ENCODE measurements at regions not wholly inside any gene's neighbourhood (a gene's known extent, or its start where the extent isn't known, plus 50 kb on each side); places are given as distances from the start of the nearest gene placed in this dataset.

- POLR2A ChIA-PET (ENCODE audit: low non-redundant PET), result no interaction called here
- CTCF ChIA-PET, result no interaction called here
- no peak for DNase-seq (ENCODE audit: low spot score)
- H3K27ac ChIP-seq (ENCODE audit: low read depth, low read length, poor library complexity, severe bottlenecking), result no peak overlapping the region
- no peaks in the 10 kb centered on the region for H3K36me3 ChIP-seq (ENCODE audit: insufficient read depth, low read length, poor library complexity, severe bottlenecking)
- H3K27me3 ChIP-seq (replicated peaks; ENCODE audit: insufficient read depth, low read depth, low read length, poor library complexity), result no peaks in the 10 kb centered on the region
- no TSS peak for BruUV-seq (replicated peaks)
- no peaks in the 10 kb centered on the region for H3K9me3 ChIP-seq (ENCODE audit: low read depth, low read length, poor library complexity, severe bottlenecking)
- no peaks in the 10 kb centered on the region for H3K4me1 ChIP-seq (ENCODE audit: insufficient read depth, low read length, poor library complexity, severe bottlenecking)
- no peak overlapping the region for H3K4me3 ChIP-seq (ENCODE audit: low read depth, low read length, poor library complexity, severe bottlenecking)
- intact Hi-C loops (cut with micrococcal nuclease; ENCODE audit: unreplicated experiment), result no loop called here
- TF ChIP-seq, protein P1, sequence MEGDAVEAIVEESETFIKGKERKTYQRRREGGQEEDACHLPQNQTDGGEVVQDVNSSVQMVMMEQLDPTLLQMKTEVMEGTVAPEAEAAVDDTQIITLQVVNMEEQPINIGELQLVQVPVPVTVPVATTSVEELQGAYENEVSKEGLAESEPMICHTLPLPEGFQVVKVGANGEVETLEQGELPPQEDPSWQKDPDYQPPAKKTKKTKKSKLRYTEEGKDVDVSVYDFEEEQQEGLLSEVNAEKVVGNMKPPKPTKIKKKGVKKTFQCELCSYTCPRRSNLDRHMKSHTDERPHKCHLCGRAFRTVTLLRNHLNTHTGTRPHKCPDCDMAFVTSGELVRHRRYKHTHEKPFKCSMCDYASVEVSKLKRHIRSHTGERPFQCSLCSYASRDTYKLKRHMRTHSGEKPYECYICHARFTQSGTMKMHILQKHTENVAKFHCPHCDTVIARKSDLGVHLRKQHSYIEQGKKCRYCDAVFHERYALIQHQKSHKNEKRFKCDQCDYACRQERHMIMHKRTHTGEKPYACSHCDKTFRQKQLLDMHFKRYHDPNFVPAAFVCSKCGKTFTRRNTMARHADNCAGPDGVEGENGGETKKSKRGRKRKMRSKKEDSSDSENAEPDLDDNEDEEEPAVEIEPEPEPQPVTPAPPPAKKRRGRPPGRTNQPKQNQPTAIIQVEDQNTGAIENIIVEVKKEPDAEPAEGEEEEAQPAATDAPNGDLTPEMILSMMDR (conservative IDR thresholded peaks at IDR 0.05; ENCODE audit: low read depth, low read length), result no peak
- TF ChIP-seq EZH2 (IDR thresholded peaks at IDR 0.05; ENCODE audit: borderline replicate concordance, low read depth, low read length, poor library complexity, severe bottlenecking), result no peak
Measured at GRCh38 chr6:139862311-139862710, 487.9 kb upstream of the CITED2 start.

DNA sequence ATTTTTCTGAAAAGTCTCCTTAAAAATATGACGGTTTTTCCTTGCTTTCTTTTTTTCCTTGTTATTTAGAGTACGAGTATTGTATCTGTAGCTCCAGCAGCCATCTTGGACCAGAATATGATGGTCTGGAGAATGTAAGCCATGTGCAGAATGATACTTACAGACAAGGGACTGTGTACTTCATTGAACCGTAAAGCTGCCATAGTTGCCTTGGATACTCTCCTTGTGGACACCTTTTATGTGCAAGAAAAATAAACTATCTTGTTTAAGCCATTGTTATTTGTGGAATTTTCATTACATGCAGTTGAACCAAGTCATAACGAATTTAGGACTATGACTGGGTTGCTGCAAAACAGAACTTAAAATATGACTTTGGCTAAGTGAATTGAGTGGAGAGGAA is 485.8 kb upstream of the CITED2 start:
- Histone ChIP-seq H3K27me3 (replicated peaks; ENCODE audit: insufficient read depth, low read depth, low read length, poor library complexity) (no peaks in the 10 kb centered on the region), H3K4me1 (ENCODE audit: insufficient read depth, low read length, poor library complexity, severe bottlenecking) (no peaks in the 10 kb centered on the region), H3K36me3 (ENCODE audit: insufficient read depth, low read length, poor library complexity, severe bottlenecking) (no peaks in the 10 kb centered on the region), H3K27ac (ENCODE audit: low read depth, low read length, poor library complexity, severe bottlenecking) (no peak overlapping the region), H3K9me3 (ENCODE audit: low read depth, low read length, poor library complexity, severe bottlenecking) (no peaks in the 10 kb centered on the region), H3K4me3 (ENCODE audit: low read depth, low read length, poor library complexity, severe bottlenecking) (no peak overlapping the region)
- intact Hi-C loops (cut with micrococcal nuclease; ENCODE audit: unreplicated experiment), result no loop called here
- BruUV-seq (replicated peaks), result no TSS peak
- ChIA-PET POLR2A (ENCODE audit: low non-redundant PET) (no interaction called here), CTCF (no interaction called here)
- DNase-seq (ENCODE audit: low spot score), result no peak
- TF ChIP-seq EZH2 (IDR thresholded peaks at IDR 0.05; ENCODE audit: borderline replicate concordance, low read depth, low read length, poor library complexity, severe bottlenecking), result no peak
- TF ChIP-seq, protein P1 (conservative IDR thresholded peaks at IDR 0.05; ENCODE audit: low read depth, low read length), result no peak

GRCh38 chr6:139858429-139858828 is 484.0 kb upstream of the CITED2 start:
- Histone ChIP-seq H3K4me3 (ENCODE audit: low read depth, low read length, poor library complexity, severe bottlenecking) (no peak overlapping the region), H3K9me3 (ENCODE audit: low read depth, low read length, poor library complexity, severe bottlenecking) (no peaks in the 10 kb centered on the region), H3K36me3 (ENCODE audit: insufficient read depth, low read length, poor library complexity, severe bottlenecking) (no peaks in the 10 kb centered on the region), H3K4me1 (ENCODE audit: insufficient read depth, low read length, poor library complexity, severe bottlenecking) (no peaks in the 10 kb centered on the region), H3K27me3 (replicated peaks; ENCODE audit: insufficient read depth, low read depth, low read length, poor library complexity) (no peaks in the 10 kb centered on the region), H3K27ac (ENCODE audit: low read depth, low read length, poor library complexity, severe bottlenecking) (no peak overlapping the region)
- ChIA-PET CTCF (no interaction called here), POLR2A (ENCODE audit: low non-redundant PET) (no interaction called here)
- no peak for DNase-seq (ENCODE audit: low spot score)
- BruUV-seq (replicated peaks), result no TSS peak
- TF ChIP-seq EZH2 (IDR thresholded peaks at IDR 0.05; ENCODE audit: borderline replicate concordance, low read depth, low read length, poor library complexity, severe bottlenecking), result no peak
- TF ChIP-seq, protein P1 (conservative IDR thresholded peaks at IDR 0.05; ENCODE audit: low read depth, low read length), result no peak
- intact Hi-C loops (cut with micrococcal nuclease; ENCODE audit: unreplicated experiment), result no loop called here

Data from A673 (cell line).